Activated T-cell treated with anti-CD3 and anti-CD28 coated beads for 4 hours (primary cell): ENCODE measurements at regions not wholly inside any gene's neighbourhood (a gene's known extent, or its start where the extent isn't known, plus 50 kb on each side); places are given as distances from the start of the nearest gene placed in this dataset.

ENCODE experiments used
- DNase-seq: peaks from one replicate; pipeline ENCODE4 v3.0.0-alpha.2; 2020

GRCh38 chr3:116767726-116768125 is 58.1 kb downstream of the TUSC7 start:
- DNase-seq, result no peak

GRCh38 chr3:116770815-116771450 is 61.4 kb downstream of the TUSC7 start:
- DNase-seq, result no peak

- no peak for DNase-seq
These were observed 67.6 kb downstream of the TUSC7 start for GRCh38 chr3:116776880-116777785.

GRCh38 chr3:116785226-116785625 is 75.6 kb downstream of the TUSC7 start:
- DNase-seq, result no peak

GRCh38 chr3:116802651-116803050 is 93.1 kb downstream of the TUSC7 start:
- DNase-seq, result no peak

- no peak for DNase-seq
These were observed 96.8 kb downstream of the TUSC7 start for GRCh38 chr3:116806351-116806750.

- DNase-seq, result no peak
These were observed 99.1 kb downstream of the TUSC7 start for GRCh38 chr3:116808725-116809124.

- DNase-seq, result no peak
These were observed 99.6 kb downstream of the TUSC7 start for GRCh38 chr3:116809208-116809607.

GRCh38 chr3:116811754-116812153 is 102.2 kb downstream of the TUSC7 start:
- DNase-seq, result no peak

- DNase-seq, result no peak
These were observed 103.4 kb downstream of the TUSC7 start for GRCh38 chr3:116812949-116813348.

GRCh38 chr3:116815321-116815720 is 105.7 kb downstream of the TUSC7 start:
- no peak for DNase-seq

- no peak for DNase-seq
These were observed 106.4 kb downstream of the TUSC7 start for GRCh38 chr3:116815831-116816588.

- DNase-seq, result no peak
These were observed 111.8 kb downstream of the TUSC7 start for GRCh38 chr3:116821371-116821770.

- no peak for DNase-seq
These were observed 114.6 kb downstream of the TUSC7 start for GRCh38 chr3:116824208-116824607.

GRCh38 chr3:116833202-116833601 is 123.6 kb downstream of the TUSC7 start:
- no peak for DNase-seq

GRCh38 chr3:116834816-116835215 is 125.2 kb downstream of the TUSC7 start:
- DNase-seq, result no peak

GRCh38 chr3:116835658-116836057 is 126.1 kb downstream of the TUSC7 start:
- no peak for DNase-seq

- no peak for DNase-seq
These were observed 126.7 kb downstream of the TUSC7 start for GRCh38 chr3:116836286-116836685.

- DNase-seq, result no peak
These were observed 127.9 kb downstream of the TUSC7 start for GRCh38 chr3:116837483-116837882.

- no peak for DNase-seq
These were observed 131.6 kb downstream of the TUSC7 start for GRCh38 chr3:116841003-116841735.

GRCh38 chr3:116842254-116842957 is 132.8 kb downstream of the TUSC7 start:
- DNase-seq, result no peak

- no peak for DNase-seq
These were observed 138.8 kb downstream of the TUSC7 start for GRCh38 chr3:116848248-116848829.
